ENCODE measurements at regions not wholly inside any gene's neighbourhood (a gene's known extent, or its start where the extent isn't known, plus 50 kb on each side); places are given as distances from the start of the nearest gene placed in this dataset.

- H3K27me3 ChIP-seq (ENCODE audit: control insufficient read depth, insufficient read depth, low read length): peaks cover 41% of the 10 kb centered on the region
- ChIA-PET CTCF (interaction anchor here (1.0 to 1.6 kb wide), 2 partner anchors 18 to 1026 kb away, joined by 3 to 4 read pairs; no protein-coding TSS in a partner anchor), POLR2A (no interaction called here)
- peak; percentile 90 for DNase-seq (ENCODE audit: low read depth, low spot score)
- no peak overlapping the region for H3K4me3 ChIP-seq (ENCODE audit: low read depth, low read length)
- no peak overlapping the region for H3K27ac ChIP-seq (ENCODE audit: low read depth, low read length)
- TF ChIP-seq CTCF (IDR thresholded peaks at IDR 0.05; ENCODE audit: low read depth, low read length): no peak
- no peaks in the 10 kb centered on the region for H3K9me3 ChIP-seq (ENCODE audit: control insufficient read depth, insufficient read depth, low read length)
Measured at GRCh38 chr2:15730545-15731212, 139.0 kb downstream of the DDX1 start.

GRCh38 chr2:15731213-15731888 is 139.7 kb downstream of the DDX1 start:
- ChIA-PET POLR2A (no interaction called here), CTCF (interaction anchor here (1.0 to 1.6 kb wide), 2 partner anchors 17 to 1026 kb away, joined by 3 to 4 read pairs; no protein-coding TSS in a partner anchor)
- DNase-seq (ENCODE audit: low read depth, low spot score): no peak
- no peaks in the 10 kb centered on the region for H3K9me3 ChIP-seq (ENCODE audit: control insufficient read depth, insufficient read depth, low read length)
- peaks cover 44% of the 10 kb centered on the region for H3K27me3 ChIP-seq (ENCODE audit: control insufficient read depth, insufficient read depth, low read length)
- no peak overlapping the region for H3K4me3 ChIP-seq (ENCODE audit: low read depth, low read length)
- no peak overlapping the region for H3K27ac ChIP-seq (ENCODE audit: low read depth, low read length)
- no peak for TF ChIP-seq CTCF (IDR thresholded peaks at IDR 0.05; ENCODE audit: low read depth, low read length)

- no peak for TF ChIP-seq CTCF (IDR thresholded peaks at IDR 0.05; ENCODE audit: low read depth, low read length)
- ChIA-PET POLR2A (no interaction called here), CTCF (interaction anchor here (1.0 to 1.6 kb wide), 2 partner anchors 17 to 1025 kb away, joined by 3 to 4 read pairs; no protein-coding TSS in a partner anchor)
- Histone ChIP-seq H3K9me3 (ENCODE audit: control insufficient read depth, insufficient read depth, low read length) (no peaks in the 10 kb centered on the region), H3K4me3 (ENCODE audit: low read depth, low read length) (no peak overlapping the region), H3K27ac (ENCODE audit: low read depth, low read length) (no peak overlapping the region), H3K27me3 (ENCODE audit: control insufficient read depth, insufficient read depth, low read length) (peaks cover 45% of the 10 kb centered on the region)
- DNase-seq (ENCODE audit: low read depth, low spot score): no peak
Measured at GRCh38 chr2:15731889-15732271, 140.2 kb downstream of the DDX1 start.

- H3K9me3 ChIP-seq (ENCODE audit: control insufficient read depth, insufficient read depth, low read length): no peaks in the 10 kb centered on the region
- POLR2A ChIA-PET: no interaction called here
- no peak overlapping the region for H3K27ac ChIP-seq (ENCODE audit: low read depth, low read length)
- no peak for DNase-seq (ENCODE audit: low read depth, low spot score)
- CTCF ChIA-PET: no interaction called here
- H3K27me3 ChIP-seq (ENCODE audit: control insufficient read depth, insufficient read depth, low read length): peaks cover 49% of the 10 kb centered on the region
- H3K4me3 ChIP-seq (ENCODE audit: low read depth, low read length): no peak overlapping the region
- no peak for TF ChIP-seq CTCF (IDR thresholded peaks at IDR 0.05; ENCODE audit: low read depth, low read length)
Measured at GRCh38 chr2:15732341-15733077, 140.8 kb downstream of the DDX1 start.

Data from AG04450 (cell line).